ENCODE measurements at regions not wholly inside any gene's neighbourhood (a gene's known extent, or its start where the extent isn't known, plus 50 kb on each side); places are given as distances from the start of the nearest gene placed in this dataset.

- TF ChIP-seq CTCF (IDR thresholded peaks at IDR 0.05) (no peak), POLR2A (IDR thresholded peaks at IDR 0.05) (no peak)
Measured at GRCh38 chr13:26998292-26998691, 173.3 kb downstream of the USP12 start.
